Testis (tissue), 2 donors: ENCODE measurements at regions not wholly inside any gene's neighbourhood (a gene's known extent, or its start where the extent isn't known, plus 50 kb on each side); places are given as distances from the start of the nearest gene placed in this dataset.

Experiments used
- CTCF ChIP-seq, 3 experiments: fragments of 450-650 bp in 2 of 3; fragments of 200-600 bp in 1 of 3; sonication (generic) in 1 of 3; IDR thresholded peaks; one replicate each; pipeline ENCODE4 v1.5.1; 2016 to 2019; ENCODE audit warnings: antibody characterized with exemption in 3 of 3, mild to moderate bottlenecking in 2 of 3, moderate library complexity in 1 of 3
- POLR2A ChIP-seq: fragments of 450-650 bp; IDR thresholded peaks from one replicate; pipeline ENCODE4 v1.6.1; 2017; ENCODE audit warnings: antibody characterized with exemption, mild to moderate bottlenecking, moderate library complexity

- TF ChIP-seq CTCF (IDR thresholded peaks at IDR 0.05) (no peak), POLR2A (no peak)
Observed at GRCh38 chr22:49664891-49665290, 162.8 kb downstream of the BRD1 start.
